WERI-Rb-1 (cell line): ENCODE measurements at regions not wholly inside any gene's neighbourhood (a gene's known extent, or its start where the extent isn't known, plus 50 kb on each side); places are given as distances from the start of the nearest gene placed in this dataset.

Experiments
- DNase-seq: peaks from one replicate; pipeline ENCODE4 v3.0.0-alpha.2; 2020
- H3K27ac ChIP-seq: fragments of 250-450 bp; sonication (Bioruptor Pico); 2 replicates; pipeline ENCODE4 v1.5.1; 2020; ENCODE audit warnings: mild to moderate bottlenecking, moderate library complexity
- H3K27me3 ChIP-seq: fragments of 250-450 bp; sonication (Bioruptor Pico); 2 replicates; pipeline ENCODE4 v1.5.1; 2021; ENCODE audit warnings: mild to moderate bottlenecking, low read depth, moderate library complexity; ENCODE audit not compliant: insufficient read depth, severe bottlenecking
- H3K36me3 ChIP-seq: fragments of 250-450 bp; sonication (Bioruptor Pico); 2 replicates; pipeline ENCODE4 v1.5.1; 2020; ENCODE audit warnings: mild to moderate bottlenecking, moderate library complexity
- H3K4me3 ChIP-seq: 2 replicates; pipeline ENCODE4 v1.5.1; 2011; ENCODE audit warnings: low read depth, mild to moderate bottlenecking, control low read depth, low read length
- H3K9me3 ChIP-seq: fragments of 250-450 bp; sonication (Bioruptor Pico); 2 replicates; pipeline ENCODE4 v1.5.1; 2021; ENCODE audit warnings: mild to moderate bottlenecking, moderate library complexity; ENCODE audit not compliant: severe bottlenecking
- CTCF ChIP-seq: IDR thresholded peaks from 2 replicates; pipeline ENCODE4 v1.5.1; 2011; ENCODE audit warnings: low read depth, mild to moderate bottlenecking, control low read depth, inconsistent platforms, low read length

GRCh38 chr4:108322497-108322896 lies 153.8 kb upstream of the LEF1 start:
- DNase-seq, result no peak
- no peaks in the 10 kb centered on the region for H3K36me3 ChIP-seq
- TF ChIP-seq CTCF, result no peak
- no peaks in the 10 kb centered on the region for H3K9me3 ChIP-seq
- H3K27ac ChIP-seq, result no peak overlapping the region
- H3K27me3 ChIP-seq, result peaks cover 4% of the 10 kb centered on the region
- H3K4me3 ChIP-seq, result no peak overlapping the region

- Histone ChIP-seq H3K27me3 (peaks cover 2% of the 10 kb centered on the region), H3K9me3 (no peaks in the 10 kb centered on the region)
- DNase-seq, result no peak
These were observed 151.3 kb upstream of the LEF1 start for GRCh38 chr4:108320061-108320460.

GRCh38 chr4:108317377-108317776 lies 148.6 kb upstream of the LEF1 start:
- Histone ChIP-seq H3K9me3 (no peaks in the 10 kb centered on the region), H3K4me3 (no peak overlapping the region), H3K27ac (no peak overlapping the region), H3K27me3 (peaks cover 12% of the 10 kb centered on the region), H3K36me3 (no peaks in the 10 kb centered on the region)
- TF ChIP-seq CTCF, result no peak
- no peak for DNase-seq

More at GRCh38 chr4:108320061-108320460, 151.3 kb upstream of the LEF1 start:
- Histone ChIP-seq H3K36me3 (no peaks in the 10 kb centered on the region), H3K27ac (no peak overlapping the region), H3K4me3 (no peak overlapping the region)
- no peak for TF ChIP-seq CTCF

- TF ChIP-seq CTCF, result no peak
- Histone ChIP-seq H3K9me3 (no peaks in the 10 kb centered on the region), H3K4me3 (no peak overlapping the region), H3K36me3 (no peaks in the 10 kb centered on the region), H3K27ac (no peak overlapping the region), H3K27me3 (peaks cover 17% of the 10 kb centered on the region)
- DNase-seq, result no peak
These were observed 147.0 kb upstream of the LEF1 start for GRCh38 chr4:108315694-108316093.

GRCh38 chr4:108314900-108315589 lies 146.3 kb upstream of the LEF1 start:
- Histone ChIP-seq H3K9me3 (peaks cover 4% of the 10 kb centered on the region), H3K27me3 (peaks cover 17% of the 10 kb centered on the region), H3K27ac (no peak overlapping the region), H3K4me3 (no peak overlapping the region), H3K36me3 (no peaks in the 10 kb centered on the region)
- TF ChIP-seq CTCF, result no peak
- no peak for DNase-seq
